ENCODE measurements at regions not wholly inside any gene's neighbourhood (a gene's known extent, or its start where the extent isn't known, plus 50 kb on each side); places are given as distances from the start of the nearest gene placed in this dataset.

DNA sequence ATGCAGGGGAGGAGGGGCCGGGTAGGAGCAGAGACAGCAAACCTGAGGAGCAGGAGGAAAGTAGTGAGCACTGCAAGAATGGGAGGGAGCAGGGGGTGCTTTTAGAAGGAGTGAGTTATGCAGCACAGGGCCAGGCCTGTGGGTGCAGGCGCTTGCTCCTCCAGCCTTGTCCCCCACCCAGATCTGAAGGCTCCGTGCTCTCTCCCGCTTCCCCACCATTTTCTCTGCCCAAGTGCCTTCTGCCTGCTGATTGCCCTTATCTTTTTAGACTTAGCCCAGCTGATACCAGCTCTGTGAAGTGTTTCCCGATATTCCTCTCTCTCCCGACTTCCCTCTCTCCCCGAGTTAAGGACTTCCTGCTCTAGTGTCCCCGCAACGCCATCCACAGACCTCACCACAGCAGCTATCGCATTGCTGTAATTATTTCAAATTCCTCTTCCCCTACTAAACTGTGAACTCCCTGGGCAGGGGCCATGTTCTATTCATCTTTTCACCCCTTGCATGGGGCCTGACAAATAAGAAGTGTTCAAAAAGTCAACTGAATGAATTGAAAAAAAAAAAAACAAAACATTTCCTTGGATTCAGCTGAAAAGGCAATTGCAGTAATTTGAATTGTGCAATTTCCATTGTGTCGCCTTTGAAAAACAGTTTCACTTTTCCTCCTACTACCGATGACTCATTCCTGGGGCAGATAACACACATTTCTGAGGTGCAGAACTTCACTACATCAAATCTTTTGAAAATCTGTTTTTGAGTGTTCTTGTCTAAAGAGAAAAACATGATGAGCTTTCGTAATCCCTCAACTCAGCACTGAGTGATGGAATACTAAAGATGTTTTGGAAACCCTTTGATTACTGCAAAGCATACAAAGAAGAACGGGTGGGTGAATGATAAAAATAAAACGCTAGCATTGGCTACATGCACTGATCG is 69.7 kb upstream of the BMAL1 start (continued):
- TF ChIP-seq, protein P1, sequence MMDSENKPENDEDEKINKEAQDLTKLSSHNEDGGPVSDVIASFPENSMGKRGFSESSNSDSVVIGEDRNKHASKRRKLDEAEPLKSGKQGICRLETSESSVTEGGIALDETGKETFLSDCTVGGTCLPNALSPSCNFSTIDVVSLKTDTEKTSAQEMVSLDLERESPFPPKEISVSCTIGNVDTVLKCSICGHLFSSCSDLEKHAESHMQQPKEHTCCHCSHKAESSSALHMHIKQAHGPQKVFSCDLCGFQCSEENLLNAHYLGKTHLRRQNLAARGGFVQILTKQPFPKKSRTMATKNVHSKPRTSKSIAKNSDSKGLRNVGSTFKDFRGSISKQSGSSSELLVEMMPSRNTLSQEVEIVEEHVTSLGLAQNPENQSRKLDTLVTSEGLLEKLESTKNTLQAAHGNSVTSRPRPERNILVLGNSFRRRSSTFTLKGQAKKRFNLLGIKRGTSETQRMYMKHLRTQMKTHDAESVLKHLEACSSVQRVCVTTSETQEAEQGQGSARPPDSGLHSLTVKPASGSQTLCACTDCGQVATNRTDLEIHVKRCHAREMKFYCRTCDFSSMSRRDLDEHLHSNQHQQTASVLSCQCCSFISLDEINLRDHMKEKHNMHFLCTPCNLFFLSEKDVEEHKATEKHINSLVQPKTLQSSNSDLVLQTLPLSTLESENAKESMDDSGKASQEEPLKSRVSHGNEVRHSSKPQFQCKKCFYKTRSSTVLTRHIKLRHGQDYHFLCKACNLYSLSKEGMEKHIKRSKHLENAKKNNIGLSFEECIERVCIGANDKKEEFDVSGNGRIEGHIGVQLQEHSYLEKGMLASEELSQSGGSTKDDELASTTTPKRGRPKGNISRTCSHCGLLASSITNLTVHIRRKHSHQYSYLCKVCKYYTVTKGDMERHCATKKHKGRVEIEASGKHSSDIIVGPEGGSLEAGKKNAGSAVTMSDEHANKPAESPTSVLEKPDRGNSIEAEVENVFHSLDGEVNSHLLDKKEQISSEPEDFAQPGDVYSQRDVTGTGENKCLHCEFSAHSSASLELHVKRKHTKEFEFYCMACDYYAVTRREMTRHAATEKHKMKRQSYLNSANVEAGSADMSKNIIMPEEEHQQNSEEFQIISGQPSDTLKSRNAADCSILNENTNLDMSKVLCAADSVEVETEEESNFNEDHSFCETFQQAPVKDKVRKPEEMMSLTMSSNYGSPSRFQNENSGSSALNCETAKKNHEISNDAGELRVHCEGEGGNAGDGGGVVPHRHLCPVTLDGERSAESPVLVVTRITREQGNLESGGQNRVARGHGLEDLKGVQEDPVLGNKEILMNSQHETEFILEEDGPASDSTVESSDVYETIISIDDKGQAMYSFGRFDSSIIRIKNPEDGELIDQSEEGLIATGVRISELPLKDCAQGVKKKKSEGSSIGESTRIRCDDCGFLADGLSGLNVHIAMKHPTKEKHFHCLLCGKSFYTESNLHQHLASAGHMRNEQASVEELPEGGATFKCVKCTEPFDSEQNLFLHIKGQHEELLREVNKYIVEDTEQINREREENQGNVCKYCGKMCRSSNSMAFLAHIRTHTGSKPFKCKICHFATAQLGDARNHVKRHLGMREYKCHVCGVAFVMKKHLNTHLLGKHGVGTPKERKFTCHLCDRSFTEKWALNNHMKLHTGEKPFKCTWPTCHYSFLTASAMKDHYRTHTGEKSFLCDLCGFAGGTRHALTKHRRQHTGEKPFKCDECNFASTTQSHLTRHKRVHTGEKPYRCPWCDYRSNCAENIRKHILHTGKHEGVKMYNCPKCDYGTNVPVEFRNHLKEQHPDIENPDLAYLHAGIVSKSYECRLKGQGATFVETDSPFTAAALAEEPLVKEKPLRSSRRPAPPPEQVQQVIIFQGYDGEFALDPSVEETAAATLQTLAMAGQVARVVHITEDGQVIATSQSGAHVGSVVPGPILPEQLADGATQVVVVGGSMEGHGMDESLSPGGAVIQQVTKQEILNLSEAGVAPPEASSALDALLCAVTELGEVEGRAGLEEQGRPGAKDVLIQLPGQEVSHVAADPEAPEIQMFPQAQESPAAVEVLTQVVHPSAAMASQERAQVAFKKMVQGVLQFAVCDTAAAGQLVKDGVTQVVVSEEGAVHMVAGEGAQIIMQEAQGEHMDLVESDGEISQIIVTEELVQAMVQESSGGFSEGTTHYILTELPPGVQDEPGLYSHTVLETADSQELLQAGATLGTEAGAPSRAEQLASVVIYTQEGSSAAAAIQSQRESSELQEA (IDR thresholded peaks at IDR 0.05; ENCODE audit: low read depth), result no peak
- TF ChIP-seq ZNF316 (IDR thresholded peaks at IDR 0.05) (peak; percentile 36), DPF2 (IDR thresholded peaks at IDR 0.05) (peak; percentile 94), SMARCA4 (IDR thresholded peaks at IDR 0.05) (peak; percentile 94), TEAD4 (IDR thresholded peaks at IDR 0.05; ENCODE audit: low read length) (peak; percentile 80), TEAD4 (CRISPR knock-in tag; IDR thresholded peaks at IDR 0.05; ENCODE audit: borderline replicate concordance) (no peak)
- TF ChIP-seq, protein P2, sequence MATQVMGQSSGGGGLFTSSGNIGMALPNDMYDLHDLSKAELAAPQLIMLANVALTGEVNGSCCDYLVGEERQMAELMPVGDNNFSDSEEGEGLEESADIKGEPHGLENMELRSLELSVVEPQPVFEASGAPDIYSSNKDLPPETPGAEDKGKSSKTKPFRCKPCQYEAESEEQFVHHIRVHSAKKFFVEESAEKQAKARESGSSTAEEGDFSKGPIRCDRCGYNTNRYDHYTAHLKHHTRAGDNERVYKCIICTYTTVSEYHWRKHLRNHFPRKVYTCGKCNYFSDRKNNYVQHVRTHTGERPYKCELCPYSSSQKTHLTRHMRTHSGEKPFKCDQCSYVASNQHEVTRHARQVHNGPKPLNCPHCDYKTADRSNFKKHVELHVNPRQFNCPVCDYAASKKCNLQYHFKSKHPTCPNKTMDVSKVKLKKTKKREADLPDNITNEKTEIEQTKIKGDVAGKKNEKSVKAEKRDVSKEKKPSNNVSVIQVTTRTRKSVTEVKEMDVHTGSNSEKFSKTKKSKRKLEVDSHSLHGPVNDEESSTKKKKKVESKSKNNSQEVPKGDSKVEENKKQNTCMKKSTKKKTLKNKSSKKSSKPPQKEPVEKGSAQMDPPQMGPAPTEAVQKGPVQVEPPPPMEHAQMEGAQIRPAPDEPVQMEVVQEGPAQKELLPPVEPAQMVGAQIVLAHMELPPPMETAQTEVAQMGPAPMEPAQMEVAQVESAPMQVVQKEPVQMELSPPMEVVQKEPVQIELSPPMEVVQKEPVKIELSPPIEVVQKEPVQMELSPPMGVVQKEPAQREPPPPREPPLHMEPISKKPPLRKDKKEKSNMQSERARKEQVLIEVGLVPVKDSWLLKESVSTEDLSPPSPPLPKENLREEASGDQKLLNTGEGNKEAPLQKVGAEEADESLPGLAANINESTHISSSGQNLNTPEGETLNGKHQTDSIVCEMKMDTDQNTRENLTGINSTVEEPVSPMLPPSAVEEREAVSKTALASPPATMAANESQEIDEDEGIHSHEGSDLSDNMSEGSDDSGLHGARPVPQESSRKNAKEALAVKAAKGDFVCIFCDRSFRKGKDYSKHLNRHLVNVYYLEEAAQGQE (IDR thresholded peaks at IDR 0.05; ENCODE audit: borderline replicate concordance), result no peak
- TF ChIP-seq, protein P2 (CRISPR knock-in tag; IDR thresholded peaks at IDR 0.05; ENCODE audit: low read depth), result no peak
- TF ChIP-seq, protein P3, sequence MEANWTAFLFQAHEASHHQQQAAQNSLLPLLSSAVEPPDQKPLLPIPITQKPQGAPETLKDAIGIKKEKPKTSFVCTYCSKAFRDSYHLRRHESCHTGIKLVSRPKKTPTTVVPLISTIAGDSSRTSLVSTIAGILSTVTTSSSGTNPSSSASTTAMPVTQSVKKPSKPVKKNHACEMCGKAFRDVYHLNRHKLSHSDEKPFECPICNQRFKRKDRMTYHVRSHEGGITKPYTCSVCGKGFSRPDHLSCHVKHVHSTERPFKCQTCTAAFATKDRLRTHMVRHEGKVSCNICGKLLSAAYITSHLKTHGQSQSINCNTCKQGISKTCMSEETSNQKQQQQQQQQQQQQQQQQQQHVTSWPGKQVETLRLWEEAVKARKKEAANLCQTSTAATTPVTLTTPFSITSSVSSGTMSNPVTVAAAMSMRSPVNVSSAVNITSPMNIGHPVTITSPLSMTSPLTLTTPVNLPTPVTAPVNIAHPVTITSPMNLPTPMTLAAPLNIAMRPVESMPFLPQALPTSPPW (CRISPR knock-in tag; IDR thresholded peaks at IDR 0.05), result peak; percentile 42; the same call in 1 of the 2 replicates
